ENCODE measurements at regions not wholly inside any gene's neighbourhood (a gene's known extent, or its start where the extent isn't known, plus 50 kb on each side); places are given as distances from the start of the nearest gene placed in this dataset.

DNA sequence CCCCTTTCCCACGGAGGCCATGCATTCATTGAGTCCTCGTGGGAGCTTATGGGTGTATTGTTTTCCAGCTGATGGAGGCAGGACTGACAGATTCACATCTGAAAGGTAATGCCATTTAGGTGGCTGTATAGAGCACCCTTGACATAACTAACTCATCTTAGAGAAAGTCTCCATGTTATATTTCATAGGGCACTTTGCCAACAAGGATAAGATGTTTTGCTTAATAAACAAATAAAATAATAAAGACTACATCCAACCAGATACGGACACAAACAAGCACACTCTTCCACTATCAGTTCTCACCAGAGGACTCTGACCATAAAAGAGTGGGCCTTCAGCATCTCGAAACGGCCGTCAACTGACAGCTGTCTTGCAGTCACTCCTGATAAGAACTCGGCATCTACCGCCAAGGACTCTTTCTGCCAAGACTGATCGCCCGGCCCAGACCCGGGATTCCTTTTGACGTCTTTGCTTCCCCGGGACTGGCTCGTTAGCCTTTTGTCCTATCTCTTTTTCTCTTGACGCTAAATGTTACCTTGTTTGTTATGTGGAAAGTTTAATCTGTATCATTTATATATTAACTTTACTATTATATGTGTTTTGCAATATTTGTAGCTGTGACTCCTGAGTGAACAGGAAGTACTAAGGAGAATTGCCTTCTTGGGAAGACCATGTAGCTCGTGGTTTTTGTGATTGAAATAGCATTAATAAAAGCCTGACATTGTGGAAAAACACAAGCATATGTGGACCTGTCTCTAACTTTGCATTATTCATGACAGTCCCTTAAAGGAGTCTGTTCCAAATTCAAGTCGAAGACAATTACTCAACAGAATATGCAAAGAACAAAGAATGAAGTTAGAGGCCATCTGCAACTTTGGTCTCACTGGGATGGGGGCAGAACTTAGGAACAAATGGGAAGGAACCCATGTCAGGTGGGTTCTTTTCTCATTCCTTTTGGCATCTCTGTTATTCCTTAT lies 195.1 kb downstream of the LPIN1 start:
- Histone ChIP-seq H3K4me1 (no peaks in the 10 kb centered on the region), H3K27ac (no peak overlapping the region), H3K4me3 (no peak overlapping the region), H3K27me3 (no peaks in the 10 kb centered on the region), H3K9me3 (no peaks in the 10 kb centered on the region), H3K36me3 (no peaks in the 10 kb centered on the region)
- intact Hi-C loops (cut with DNase I), result no loop called here
- ATAC-seq, result no peak
- TF ChIP-seq, protein P1, sequence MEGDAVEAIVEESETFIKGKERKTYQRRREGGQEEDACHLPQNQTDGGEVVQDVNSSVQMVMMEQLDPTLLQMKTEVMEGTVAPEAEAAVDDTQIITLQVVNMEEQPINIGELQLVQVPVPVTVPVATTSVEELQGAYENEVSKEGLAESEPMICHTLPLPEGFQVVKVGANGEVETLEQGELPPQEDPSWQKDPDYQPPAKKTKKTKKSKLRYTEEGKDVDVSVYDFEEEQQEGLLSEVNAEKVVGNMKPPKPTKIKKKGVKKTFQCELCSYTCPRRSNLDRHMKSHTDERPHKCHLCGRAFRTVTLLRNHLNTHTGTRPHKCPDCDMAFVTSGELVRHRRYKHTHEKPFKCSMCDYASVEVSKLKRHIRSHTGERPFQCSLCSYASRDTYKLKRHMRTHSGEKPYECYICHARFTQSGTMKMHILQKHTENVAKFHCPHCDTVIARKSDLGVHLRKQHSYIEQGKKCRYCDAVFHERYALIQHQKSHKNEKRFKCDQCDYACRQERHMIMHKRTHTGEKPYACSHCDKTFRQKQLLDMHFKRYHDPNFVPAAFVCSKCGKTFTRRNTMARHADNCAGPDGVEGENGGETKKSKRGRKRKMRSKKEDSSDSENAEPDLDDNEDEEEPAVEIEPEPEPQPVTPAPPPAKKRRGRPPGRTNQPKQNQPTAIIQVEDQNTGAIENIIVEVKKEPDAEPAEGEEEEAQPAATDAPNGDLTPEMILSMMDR (IDR thresholded peaks at IDR 0.05), result no peak
- DNase-seq, result no peak

DNA sequence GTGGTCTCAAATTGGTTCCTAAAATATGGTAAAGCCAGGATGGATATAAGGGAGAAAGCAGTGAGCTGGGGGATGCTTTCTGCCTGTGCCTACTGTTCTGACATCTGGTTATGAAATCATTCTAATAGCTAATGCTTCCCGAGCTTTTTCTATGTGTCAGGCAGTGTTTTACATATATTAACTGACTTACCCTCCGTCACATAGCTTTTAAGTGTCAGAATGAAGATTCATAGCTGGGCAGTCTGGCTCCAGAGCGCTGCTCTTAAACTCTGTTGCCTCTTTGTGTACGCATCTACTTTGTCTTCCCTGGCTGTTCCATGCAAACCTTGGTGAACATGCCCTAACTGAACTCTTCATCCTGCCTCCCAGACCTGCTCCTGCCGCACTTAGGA lies 195.7 kb downstream of the LPIN1 start:
- no peak overlapping the region for H3K4me3 ChIP-seq
- no peaks in the 10 kb centered on the region for H3K4me1 ChIP-seq
- no peaks in the 10 kb centered on the region for H3K9me3 ChIP-seq
- DNase-seq, result no peak
- intact Hi-C loops (cut with DNase I), result no loop called here
- TF ChIP-seq, protein P1 (IDR thresholded peaks at IDR 0.05), result no peak
- H3K27ac ChIP-seq, result no peak overlapping the region
- ATAC-seq, result no peak
- no peaks in the 10 kb centered on the region for H3K27me3 ChIP-seq
- H3K36me3 ChIP-seq, result no peaks in the 10 kb centered on the region

DNA sequence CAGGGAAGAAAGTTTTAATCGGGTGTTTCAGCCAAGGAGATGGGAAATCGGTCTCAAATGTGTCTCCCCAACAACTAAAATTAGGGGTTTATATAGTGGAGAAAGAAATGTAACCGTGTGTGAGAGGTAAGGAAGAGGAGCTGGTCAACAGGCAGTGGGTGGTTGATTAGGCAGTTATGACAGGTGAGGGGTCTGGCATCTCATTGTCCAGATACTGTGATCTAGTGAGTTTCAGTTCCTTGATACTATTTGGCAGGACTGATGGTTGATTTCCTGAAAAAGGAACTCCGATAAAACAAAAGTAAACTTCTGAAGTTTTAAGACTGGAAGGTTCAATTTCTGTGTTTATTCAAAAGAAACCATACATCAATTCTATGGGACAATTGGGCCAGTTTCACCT lies 197.9 kb downstream of the LPIN1 start:
- ATAC-seq (no peak), DNase-seq (no peak)
- Histone ChIP-seq H3K36me3 (no peaks in the 10 kb centered on the region), H3K4me1 (no peaks in the 10 kb centered on the region), H3K27ac (no peak overlapping the region), H3K4me3 (no peak overlapping the region), H3K27me3 (no peaks in the 10 kb centered on the region), H3K9me3 (no peaks in the 10 kb centered on the region)
- intact Hi-C loops (cut with DNase I), result no loop called here
- TF ChIP-seq, protein P1 (IDR thresholded peaks at IDR 0.05), result no peak

DNA sequence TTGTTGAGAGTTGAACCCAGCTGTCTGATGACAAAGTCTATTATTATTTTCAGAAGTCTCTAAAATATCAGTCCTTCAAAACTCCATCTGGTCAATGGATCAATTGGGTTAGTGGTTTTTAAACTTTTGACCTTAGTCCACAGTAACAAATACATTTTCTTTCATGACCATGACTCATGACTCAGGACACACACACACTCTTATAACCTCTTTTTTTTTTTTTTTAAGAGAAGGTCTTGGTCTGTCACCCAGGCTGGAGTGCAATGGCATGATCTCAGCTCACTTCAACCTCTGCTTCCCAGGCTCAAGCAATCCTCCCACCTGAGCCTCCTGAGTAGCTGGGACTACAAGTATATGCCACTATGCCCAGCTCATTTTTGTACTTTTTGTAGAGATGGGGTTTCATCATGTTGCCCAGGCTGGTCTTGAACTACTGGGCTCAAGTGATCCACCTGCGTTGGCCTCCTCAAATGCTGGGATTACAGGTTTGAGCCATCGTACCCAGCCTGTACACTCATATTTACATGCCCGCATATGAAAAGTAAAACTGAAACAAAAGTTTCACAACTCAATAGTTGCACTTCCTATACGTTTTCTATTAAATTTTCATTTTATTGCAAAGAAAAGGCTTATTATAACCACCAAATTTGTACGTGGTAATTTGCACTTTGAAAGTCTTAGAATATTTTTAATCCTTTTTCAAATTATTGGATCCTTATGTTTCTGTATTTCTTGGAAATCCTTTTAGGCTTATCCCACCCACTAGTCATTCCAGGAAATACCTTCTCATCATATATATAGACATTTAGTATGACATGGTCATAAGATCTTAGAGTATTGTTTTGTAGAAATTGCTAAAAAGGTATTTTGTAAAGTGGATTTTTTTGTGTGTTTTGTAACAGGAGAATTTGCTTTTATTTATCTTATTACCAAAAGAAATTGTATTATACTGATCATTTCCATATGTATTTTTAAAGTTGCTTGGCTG lies 199.0 kb downstream of the LPIN1 start:
- Histone ChIP-seq H3K27me3 (no peaks in the 10 kb centered on the region), H3K4me1 (no peaks in the 10 kb centered on the region), H3K27ac (no peak overlapping the region), H3K4me3 (peak overlapping the region; percentile 3), H3K9me3 (no peaks in the 10 kb centered on the region), H3K36me3 (no peaks in the 10 kb centered on the region)
- DNase-seq, result no peak
- TF ChIP-seq, protein P1 (IDR thresholded peaks at IDR 0.05), result no peak
- ATAC-seq, result no peak
- intact Hi-C loops (cut with DNase I), result no loop called here

DNA sequence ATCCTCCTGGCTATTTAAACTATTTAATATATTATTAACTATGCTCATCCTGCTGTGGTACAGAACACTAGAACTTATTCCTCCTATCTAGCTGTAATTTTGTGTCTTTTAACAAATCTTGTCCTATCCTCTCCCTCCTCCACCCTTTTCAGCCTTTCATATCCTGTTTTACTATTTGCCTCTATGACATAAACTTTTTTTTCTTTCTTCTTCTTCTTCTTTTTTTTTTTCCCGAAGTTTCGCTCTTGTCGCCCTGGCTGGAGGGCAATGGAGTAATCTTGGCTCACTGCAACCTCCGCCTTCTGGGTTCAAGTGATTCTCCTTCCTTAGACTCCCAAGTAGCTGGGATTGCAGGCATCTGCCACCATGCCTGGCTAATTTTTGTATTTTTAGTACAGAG lies 201.5 kb downstream of the LPIN1 start:
- Histone ChIP-seq H3K9me3 (no peaks in the 10 kb centered on the region), H3K27me3 (no peaks in the 10 kb centered on the region), H3K4me3 (no peak overlapping the region), H3K27ac (no peak overlapping the region), H3K36me3 (no peaks in the 10 kb centered on the region), H3K4me1 (no peaks in the 10 kb centered on the region)
- TF ChIP-seq, protein P1 (IDR thresholded peaks at IDR 0.05), result no peak
- no peak for ATAC-seq
- no peak for DNase-seq
- intact Hi-C loops (cut with DNase I), result no loop called here
